GM12874 (cell line): ENCODE measurements at regions not wholly inside any gene's neighbourhood (a gene's known extent, or its start where the extent isn't known, plus 50 kb on each side); places are given as distances from the start of the nearest gene placed in this dataset.

Source experiments
- CTCF ChIP-seq: IDR thresholded peaks from 2 replicates; pipeline ENCODE4 v1.5.1; 2011; ENCODE audit warnings: low read depth, mild to moderate bottlenecking, control low read depth, low read length, moderate library complexity; ENCODE audit not compliant: insufficient read depth

DNA sequence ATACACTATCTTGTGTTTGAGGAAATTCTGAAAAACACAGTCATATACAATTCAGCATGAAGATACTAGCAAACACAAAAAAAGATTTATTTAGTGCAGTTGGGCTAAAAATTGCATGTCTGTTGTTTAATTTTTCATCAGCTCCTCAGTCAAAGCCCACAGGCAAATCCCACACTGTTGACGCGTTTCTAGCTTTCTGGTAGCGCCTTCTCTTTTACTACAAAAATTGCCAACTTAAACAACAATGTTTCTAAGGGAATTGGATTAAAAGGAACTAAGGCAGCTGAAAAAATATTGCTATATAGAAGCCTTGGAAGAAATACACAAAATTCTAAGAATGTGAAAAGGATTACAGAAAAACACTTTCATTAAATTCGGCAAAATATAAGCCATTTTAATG, 196.7 kb upstream of the P2RY1 start:
- TF ChIP-seq CTCF, result no peak

- no peak for TF ChIP-seq CTCF
These were observed 196.1 kb upstream of the P2RY1 start for GRCh38 chr3:152638707-152639450.

DNA sequence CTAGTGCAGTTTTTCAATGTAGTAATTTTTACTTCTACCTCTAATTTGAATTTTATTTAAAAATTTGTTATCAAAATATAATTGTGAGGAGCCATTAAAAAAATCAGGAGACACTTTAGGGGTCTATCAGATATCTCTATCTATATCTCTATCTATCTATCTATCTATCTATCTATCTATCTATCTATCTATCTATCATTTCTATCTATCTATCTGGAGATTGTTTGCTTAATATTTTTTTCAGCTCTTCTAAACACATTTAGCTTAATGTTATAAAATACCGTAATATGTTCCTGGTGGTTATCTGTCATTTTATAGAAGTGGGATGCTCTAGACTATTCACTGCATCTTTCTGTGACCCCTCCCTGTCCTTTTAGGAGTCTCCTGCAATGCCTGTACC, 193.7 kb upstream of the P2RY1 start:
- no peak for TF ChIP-seq CTCF

DNA sequence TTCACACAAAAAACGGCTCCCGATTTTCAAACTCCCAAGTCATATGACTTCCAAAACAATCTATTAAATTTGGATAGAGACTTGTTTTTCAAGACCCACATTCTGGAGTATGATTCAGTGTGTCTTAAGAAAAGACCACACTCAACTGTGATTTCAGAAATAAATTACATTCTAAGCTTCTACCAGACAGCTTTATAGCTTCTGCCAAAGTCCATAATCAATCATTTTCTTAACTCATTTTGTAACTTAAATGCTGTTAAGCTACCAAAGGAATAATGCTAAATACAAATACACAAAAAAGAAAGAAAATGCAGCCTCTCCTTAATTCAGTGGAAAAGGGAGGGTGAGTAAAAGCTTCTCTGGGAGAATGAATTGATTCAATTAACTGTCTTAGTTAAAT, 192.3 kb upstream of the P2RY1 start:
- TF ChIP-seq CTCF, result no peak

DNA sequence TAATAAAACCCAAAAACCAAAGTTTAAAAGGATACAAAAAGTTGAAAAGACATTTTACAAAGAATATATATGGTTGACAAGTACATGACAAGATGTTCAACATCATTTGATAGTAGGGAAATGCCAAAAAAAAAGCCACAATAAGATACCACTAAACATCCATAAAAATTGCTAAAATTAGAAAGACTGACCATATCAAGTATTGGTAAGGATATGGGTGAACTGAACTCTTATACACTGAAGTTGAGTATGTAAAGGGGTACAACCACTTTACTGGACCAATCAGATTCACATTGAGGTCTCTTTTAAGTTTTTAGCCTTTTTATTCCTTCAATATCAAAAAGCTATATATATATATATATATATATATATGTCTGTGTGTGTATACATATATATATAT, 190.5 kb upstream of the P2RY1 start:
- TF ChIP-seq CTCF, result no peak

DNA sequence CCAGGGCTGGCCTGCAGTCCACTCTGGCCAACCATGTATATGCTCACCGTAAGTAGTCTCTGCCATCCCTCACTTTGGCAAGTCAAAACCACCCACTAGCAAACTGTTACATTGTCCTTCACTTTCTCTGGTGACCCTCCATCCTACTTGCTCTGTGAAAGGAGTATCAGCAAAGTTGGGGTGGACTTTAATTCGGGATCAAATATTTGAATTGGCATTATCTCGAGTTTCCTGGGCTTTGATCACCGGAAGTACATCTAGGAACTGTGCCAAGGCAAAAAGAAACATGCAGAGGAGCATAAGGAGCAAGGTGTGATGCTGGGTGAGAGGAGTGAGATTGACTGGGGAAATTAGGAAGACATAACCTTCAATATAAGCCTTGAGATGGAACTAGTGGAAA, 188.9 kb upstream of the P2RY1 start:
- TF ChIP-seq CTCF, result no peak

- no peak for TF ChIP-seq CTCF
These were observed 184.8 kb upstream of the P2RY1 start for GRCh38 chr3:152650177-152650576.
